Renal cortical epithelial cell (primary cell): ENCODE measurements at regions not wholly inside any gene's neighbourhood (a gene's known extent, or its start where the extent isn't known, plus 50 kb on each side); places are given as distances from the start of the nearest gene placed in this dataset.

Experiments used
- DNase-seq: peaks from one replicate; pipeline ENCODE4 v3.0.0-alpha.2; 2011; ENCODE audit warnings: low read depth

DNA sequence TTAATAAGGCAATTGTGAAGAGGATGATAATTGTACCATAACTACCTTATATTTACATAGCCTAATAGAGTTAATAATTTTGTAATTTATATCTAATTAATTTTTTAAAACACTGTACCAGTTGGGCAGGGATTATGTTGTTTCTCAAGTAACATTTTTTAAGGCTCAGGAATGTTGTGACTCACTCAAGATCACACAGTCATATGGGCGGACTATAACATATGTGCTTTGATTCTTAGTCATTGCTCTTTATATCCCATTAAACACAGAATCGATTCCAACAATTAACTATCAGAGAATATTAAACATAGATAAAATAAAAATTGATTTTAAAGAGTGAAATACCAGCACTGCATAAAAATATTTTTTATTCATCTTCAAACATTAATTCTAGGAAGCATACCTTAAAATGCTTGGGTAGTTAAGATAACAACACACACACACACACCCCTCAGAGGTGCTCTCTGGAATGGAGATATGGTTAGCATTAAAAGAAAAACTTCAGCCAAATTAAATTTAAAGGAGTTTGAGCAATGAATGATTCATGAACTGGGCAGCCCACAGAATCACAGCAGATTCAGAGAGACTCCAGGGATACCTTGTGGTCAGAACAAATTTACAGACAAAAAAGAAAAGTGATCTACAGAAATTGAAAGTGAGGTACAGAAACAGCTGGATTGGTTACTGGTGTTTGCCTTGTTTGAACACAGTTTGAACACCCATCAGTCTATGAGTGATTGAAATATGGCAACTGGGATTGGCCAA is 869.4 kb upstream of the ID2 start:
- DNase-seq = peak; percentile 83

DNA sequence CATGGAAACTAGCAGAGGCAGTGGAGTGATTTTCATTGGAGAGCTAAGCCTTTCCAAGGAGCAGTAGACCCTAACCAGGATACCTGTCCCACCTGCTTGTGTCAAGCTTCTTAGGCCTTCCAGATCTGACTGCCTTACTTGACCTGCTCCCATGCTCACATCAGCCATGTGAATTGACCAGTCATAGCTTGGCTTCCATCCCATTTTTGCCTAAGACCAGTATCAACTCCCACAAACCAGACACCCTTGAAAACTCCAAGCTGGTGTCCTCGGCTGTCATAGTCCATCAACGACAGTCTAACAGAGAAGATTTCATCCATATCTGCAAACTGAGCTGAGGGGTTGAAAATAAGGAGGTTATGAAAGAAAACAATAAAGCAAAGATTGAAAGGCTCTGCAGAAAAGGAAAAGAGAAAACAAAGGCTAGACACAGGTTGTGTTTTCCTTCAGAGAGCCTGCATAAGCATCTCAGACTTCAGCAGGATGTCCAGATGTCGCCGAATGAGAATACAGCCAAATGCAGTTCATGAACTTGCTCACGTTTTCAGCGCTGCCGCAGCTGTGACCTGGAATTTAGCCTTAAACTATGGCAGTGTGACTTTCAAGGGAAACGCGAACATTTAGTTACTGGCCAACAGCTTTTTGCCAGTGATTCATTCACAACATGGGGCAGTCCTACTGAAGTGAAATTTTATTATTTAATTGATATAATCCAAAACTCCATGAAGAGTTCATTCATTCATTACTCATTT is 868.1 kb upstream of the ID2 start:
- peak; percentile 43 for DNase-seq

- no peak for DNase-seq
Measured at GRCh38 chr2:7815726-7816125, 866.1 kb upstream of the ID2 start.

DNA sequence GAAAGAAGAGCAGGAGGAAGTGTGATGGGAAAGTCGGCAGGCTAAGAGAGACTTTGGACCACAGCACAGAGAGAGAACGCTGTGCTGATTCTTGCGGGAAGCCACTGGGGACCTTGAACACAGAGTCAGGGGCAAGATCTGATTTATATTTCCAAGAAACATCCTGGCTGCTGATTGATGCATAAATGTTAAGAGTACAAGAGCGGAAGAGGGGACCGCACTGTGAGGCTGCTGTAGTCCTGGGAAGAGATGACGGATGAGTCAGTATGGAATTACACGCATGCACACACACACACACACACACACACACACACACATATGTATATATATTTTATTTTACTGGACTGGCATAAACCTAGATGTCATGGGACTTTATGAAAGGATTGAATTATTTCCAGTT is 865.6 kb upstream of the ID2 start:
- DNase-seq = no peak

GRCh38 chr2:7816944-7817343 is 864.9 kb upstream of the ID2 start:
- DNase-seq = no peak

- no peak for DNase-seq
Measured at GRCh38 chr2:7819316-7819715, 862.5 kb upstream of the ID2 start.

GRCh38 chr2:7819850-7820249 is 862.0 kb upstream of the ID2 start:
- peak; percentile 23 for DNase-seq

- no peak for DNase-seq
Measured at GRCh38 chr2:7824211-7824610, 857.6 kb upstream of the ID2 start.

- DNase-seq = peak; percentile 96
Measured at GRCh38 chr2:7825591-7826312, 856.1 kb upstream of the ID2 start.

DNA sequence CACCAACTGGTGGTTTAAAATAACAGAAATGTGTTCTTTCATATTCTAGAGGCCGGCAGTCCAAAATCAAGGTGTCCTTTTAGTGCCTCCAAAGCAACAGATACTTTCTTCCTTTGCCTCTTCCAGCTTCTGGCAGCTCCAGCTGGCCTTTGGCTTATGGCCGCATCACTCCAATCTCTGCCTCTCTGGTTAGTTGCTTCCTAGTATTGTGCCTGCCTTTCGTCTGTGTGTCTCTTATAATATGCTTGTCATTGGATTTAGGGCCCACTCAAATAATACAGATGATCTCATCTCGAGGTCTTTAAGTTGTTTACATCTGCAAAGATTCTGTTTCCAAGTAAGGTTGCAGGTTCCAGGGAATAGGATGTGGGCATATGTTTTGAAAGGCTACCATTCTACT is 855.2 kb upstream of the ID2 start:
- DNase-seq = no peak

DNA sequence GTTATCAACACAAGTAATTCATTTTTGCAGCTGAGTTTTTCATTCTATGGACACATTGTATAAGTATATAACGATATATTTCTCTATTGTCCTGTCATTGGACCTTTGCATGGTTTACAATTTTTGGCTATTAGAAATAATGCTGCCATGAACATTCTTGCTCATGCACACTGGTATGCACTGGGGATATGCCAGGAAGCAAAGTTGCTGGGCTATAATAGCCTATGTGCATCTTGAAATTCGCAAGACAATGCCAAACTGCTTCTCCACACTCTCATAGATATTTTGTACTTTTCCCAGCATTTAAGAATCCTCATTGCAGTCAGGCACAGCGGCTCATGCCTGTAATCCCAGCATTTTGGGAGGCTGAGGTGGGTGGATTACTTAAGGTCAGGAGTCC is 852.6 kb upstream of the ID2 start:
- DNase-seq = no peak

DNA sequence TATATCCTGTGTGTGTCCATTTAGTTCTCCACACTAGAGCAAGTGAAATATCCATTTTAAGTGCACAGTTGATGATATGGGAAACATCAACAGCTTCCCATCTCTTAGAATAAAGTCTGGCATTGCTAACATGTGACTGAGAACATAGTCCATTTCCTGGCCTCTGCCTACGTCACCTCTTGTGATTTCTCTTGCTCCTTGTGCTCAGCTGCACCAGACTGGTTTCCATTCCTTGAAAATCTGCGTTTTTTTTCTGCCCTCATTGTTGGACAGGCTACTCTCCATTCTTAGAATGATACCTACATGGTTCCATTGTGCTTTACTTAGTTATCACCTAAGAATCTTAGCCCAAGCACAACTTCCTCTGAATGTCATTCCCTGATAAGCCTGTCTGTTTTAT is 851.2 kb upstream of the ID2 start:
- no peak for DNase-seq

GRCh38 chr2:7835151-7835550 is 846.7 kb upstream of the ID2 start:
- DNase-seq = peak; percentile 27

GRCh38 chr2:7835693-7836680 is 845.9 kb upstream of the ID2 start:
- DNase-seq = peak; percentile 93

DNA sequence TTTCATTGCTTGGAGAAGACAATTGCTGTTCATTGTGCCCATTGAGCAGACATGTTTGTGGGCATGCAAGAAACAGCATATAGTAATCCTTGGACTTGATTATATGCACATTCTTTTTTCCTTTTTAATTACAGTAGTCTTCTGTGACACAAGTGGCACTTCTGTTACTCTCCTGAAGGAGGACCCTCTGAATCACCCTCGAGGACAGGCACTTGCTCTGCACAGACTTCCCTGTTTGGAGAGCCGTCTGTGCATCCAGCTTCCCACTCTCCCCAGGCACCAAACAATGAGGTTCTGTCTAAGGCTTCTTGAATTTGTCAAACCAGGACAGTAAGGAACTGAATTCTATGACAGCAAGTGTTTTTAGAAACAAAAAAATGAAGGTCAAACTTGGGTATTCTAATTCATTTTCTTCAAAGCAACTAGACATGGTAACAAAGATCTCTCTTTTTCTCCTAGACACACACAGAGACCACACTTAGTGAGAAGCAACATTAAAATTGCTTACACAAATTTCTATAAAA is 844.6 kb upstream of the ID2 start:
- no peak for DNase-seq

DNA sequence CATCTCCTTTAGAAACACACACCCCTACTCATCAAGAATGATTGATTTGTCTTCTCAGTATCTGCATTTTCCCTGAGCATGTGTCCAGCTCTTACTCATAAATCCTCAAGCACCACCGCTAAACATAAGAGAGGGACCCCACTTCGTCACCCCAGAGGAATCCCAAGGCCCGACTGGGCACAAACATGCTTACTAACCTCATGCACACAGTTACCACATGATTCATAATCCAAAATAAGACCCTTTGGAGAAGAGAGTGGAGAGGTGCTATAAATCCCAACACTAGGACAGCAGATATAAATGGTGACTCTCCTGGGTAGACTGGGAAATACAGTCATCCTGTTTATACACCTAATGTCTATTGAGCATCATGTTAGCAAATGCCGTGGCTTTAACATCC is 843.2 kb upstream of the ID2 start:
- no peak for DNase-seq

- DNase-seq = no peak
Measured at GRCh38 chr2:7840651-7841380, 841.0 kb upstream of the ID2 start.

DNA sequence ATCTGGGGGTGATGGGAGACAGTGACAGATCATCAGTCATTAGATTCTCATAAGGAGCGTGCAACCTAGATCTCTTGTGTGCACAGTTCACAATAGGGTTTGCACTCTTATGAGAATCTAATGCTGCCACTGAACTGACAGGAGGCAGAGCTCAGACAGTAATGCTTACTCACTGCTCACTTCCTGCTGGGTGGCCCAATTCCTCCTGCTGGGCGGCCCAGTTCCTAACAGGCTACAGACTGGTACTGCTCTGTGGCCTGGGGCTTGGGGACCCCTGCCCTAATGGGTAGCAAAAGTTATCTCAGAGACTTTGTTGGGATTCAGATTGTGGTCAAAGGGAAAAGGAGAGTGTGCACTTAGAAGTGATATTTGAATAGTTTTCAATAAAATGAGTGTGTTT is 840.1 kb upstream of the ID2 start:
- DNase-seq = no peak

- no peak for DNase-seq
Measured at GRCh38 chr2:7844414-7844965, 837.4 kb upstream of the ID2 start.

GRCh38 chr2:7845332-7845731 is 836.5 kb upstream of the ID2 start:
- DNase-seq = peak; percentile 82
